CD4-positive, alpha-beta T cell (primary cell): ENCODE measurements at regions not wholly inside any gene's neighbourhood (a gene's known extent, or its start where the extent isn't known, plus 50 kb on each side); places are given as distances from the start of the nearest gene placed in this dataset.

Experiments
- ATAC-seq: fragments of 200-7000 bp; cut with Tn5 transposase; one replicate; pipeline ENCODE4 v1.10.0; 2022; ENCODE audit warnings: mild to moderate bottlenecking; ENCODE audit not compliant: poor library complexity
- CTCF ChIA-PET: fragments of 350-600 bp; sonication (Branson Sonifier 250); formaldehyde crosslinking; loops from one replicate; lab custom pipeline; 2021; ENCODE audit warnings: antibody characterized with exemption, inconsistent platforms; lab: Charles Lee
- POLR2A ChIA-PET: fragments of 350-600 bp; sonication (Branson Sonifier 250); formaldehyde crosslinking; loops from one replicate; lab custom pipeline; 2021; ENCODE audit warnings: antibody characterized with exemption, inconsistent platforms; lab: Charles Lee
- DNase-seq, 14 experiments: peaks; one replicate each; pipeline ENCODE4 v3.0.0-alpha.2; 2013 to 2020; ENCODE audit warnings: mixed read lengths in 2 of 14
- H3K27ac ChIP-seq, 2 donors: one replicate each; pipeline versions ENCODE4 v1.5.1 to v1.7.0; 2013; ENCODE audit warnings: low read length in 2 of 2, low read depth in 1 of 2, mild to moderate bottlenecking in 1 of 2
- H3K27me3 ChIP-seq, 2 experiments: 1 replicate in 1 of 2; 2 replicates in 1 of 2; pipeline versions ENCODE4 v1.6.1 to v1.7.0; 2013; ENCODE audit warnings: low read length in 2 of 2, control low read depth in 1 of 2, mild to moderate bottlenecking in 1 of 2, moderate library complexity in 1 of 2; ENCODE audit not compliant: insufficient read depth in 2 of 2, control insufficient read depth in 1 of 2
- H3K36me3 ChIP-seq: one replicate; pipeline ENCODE4 v1.6.1; 2013; ENCODE audit warnings: low read length, control low read depth; ENCODE audit not compliant: insufficient read depth
- H3K4me1 ChIP-seq: one replicate; pipeline ENCODE4 v1.6.1; 2013; ENCODE audit warnings: low read length, control low read depth; ENCODE audit not compliant: insufficient read depth
- H3K4me3 ChIP-seq: one replicate; pipeline ENCODE4 v1.5.1; 2013; ENCODE audit warnings: mild to moderate bottlenecking, low read length, moderate library complexity
- H3K9me3 ChIP-seq, 2 experiments: 1 replicate in 1 of 2; 2 replicates in 1 of 2; pipeline versions ENCODE4 v1.6.1 to v1.7.0; 2013; ENCODE audit warnings: low read length in 2 of 2, mild to moderate bottlenecking in 2 of 2, control low read depth in 1 of 2, moderate library complexity in 1 of 2; ENCODE audit not compliant: control insufficient read depth in 1 of 2, insufficient read depth in 1 of 2
- H3K27ac Mint-ChIP-seq: one replicate; pipeline ENCODE4 v1.8.0; 2020; ENCODE audit warnings: mixed read lengths
- H3K27me3 Mint-ChIP-seq: one replicate; pipeline ENCODE4 v1.8.0; 2021; ENCODE audit warnings: mixed read lengths
- H3K36me3 Mint-ChIP-seq: one replicate; pipeline ENCODE4 v1.8.0; 2021; ENCODE audit warnings: low read depth, mixed read lengths
- H3K4me1 Mint-ChIP-seq: one replicate; pipeline ENCODE4 v1.8.0; 2021; ENCODE audit warnings: low read depth, mixed read lengths
- H3K4me3 Mint-ChIP-seq: one replicate; pipeline ENCODE4 v1.8.0; 2020; ENCODE audit warnings: mild to moderate bottlenecking, mixed read lengths
- H3K9me3 Mint-ChIP-seq: one replicate; pipeline ENCODE4 v1.8.0; 2020; ENCODE audit warnings: mixed read lengths
- intact Hi-C, 2 experiments: fragments of 100-400 bp; cut with DNase I in 1 of 2; cut with micrococcal nuclease in 1 of 2; formaldehyde crosslinking; loops; one replicate each; pipeline versions ENCODE4 v1.15.1 to v1.9.0; 2023 to 2025; cut with DNase I, micrococcal nuclease
- TF ChIP-seq, protein P1 (sequence below): fragments of 200-600 bp; IDR thresholded peaks from one replicate; pipeline ENCODE4 v1.8.0; 2022; ENCODE audit warnings: antibody characterized with exemption, mild to moderate bottlenecking

DNA sequence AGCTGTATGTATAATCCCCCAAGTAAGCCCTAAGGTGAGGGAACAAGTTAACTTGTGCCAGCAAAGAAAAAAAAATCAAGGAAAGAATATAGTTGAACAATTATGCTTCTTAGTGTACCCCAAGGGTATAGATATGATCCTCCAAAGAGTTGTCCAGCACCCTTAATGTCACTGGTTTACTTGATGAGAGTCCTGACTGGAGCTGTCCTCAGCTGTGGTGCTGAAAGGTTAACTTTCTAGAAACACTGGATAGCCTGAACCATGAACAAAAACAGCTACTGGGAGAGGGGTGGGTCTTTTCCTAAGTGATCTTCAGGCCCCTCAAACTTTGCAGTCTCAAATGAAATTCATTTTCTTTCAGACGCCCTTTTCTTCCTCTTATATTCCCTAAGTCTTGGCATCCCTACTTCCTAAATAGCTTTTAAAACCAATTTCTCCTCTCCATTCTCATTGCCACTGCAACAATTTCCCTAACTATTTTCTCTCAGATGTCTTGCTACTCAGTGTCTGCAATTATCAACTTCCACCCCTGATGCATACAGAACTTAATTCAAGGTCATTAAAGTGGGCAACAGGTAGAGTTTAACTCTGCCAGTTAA is 83.5 kb upstream of the PROKR2 start:
- no peak overlapping the region for H3K27ac Mint-ChIP-seq
- no peak overlapping the region for H3K4me3 Mint-ChIP-seq
- no peaks in the 10 kb centered on the region for H3K36me3 Mint-ChIP-seq
- H3K27ac ChIP-seq, result no peak overlapping the region
- DNase-seq (no peak), ATAC-seq (no peak)
- peaks cover 6% of the 10 kb centered on the region for H3K9me3 Mint-ChIP-seq
- no peak overlapping the region for H3K4me3 ChIP-seq
- ChIA-PET CTCF (no interaction called here), POLR2A (no interaction called here)
- TF ChIP-seq, protein P1, sequence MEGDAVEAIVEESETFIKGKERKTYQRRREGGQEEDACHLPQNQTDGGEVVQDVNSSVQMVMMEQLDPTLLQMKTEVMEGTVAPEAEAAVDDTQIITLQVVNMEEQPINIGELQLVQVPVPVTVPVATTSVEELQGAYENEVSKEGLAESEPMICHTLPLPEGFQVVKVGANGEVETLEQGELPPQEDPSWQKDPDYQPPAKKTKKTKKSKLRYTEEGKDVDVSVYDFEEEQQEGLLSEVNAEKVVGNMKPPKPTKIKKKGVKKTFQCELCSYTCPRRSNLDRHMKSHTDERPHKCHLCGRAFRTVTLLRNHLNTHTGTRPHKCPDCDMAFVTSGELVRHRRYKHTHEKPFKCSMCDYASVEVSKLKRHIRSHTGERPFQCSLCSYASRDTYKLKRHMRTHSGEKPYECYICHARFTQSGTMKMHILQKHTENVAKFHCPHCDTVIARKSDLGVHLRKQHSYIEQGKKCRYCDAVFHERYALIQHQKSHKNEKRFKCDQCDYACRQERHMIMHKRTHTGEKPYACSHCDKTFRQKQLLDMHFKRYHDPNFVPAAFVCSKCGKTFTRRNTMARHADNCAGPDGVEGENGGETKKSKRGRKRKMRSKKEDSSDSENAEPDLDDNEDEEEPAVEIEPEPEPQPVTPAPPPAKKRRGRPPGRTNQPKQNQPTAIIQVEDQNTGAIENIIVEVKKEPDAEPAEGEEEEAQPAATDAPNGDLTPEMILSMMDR, result no peak
- H3K27me3 Mint-ChIP-seq, result peaks cover 24% of the 10 kb centered on the region
- H3K9me3 ChIP-seq, result peaks cover 0 to 14% of the 10 kb centered on the region in 2 experiments
- no peaks in the 10 kb centered on the region for H3K4me1 ChIP-seq
- H3K36me3 ChIP-seq, result no peaks in the 10 kb centered on the region
- no peaks in the 10 kb centered on the region for H3K4me1 Mint-ChIP-seq
- intact Hi-C loops, result no loop called here
- H3K27me3 ChIP-seq, result peaks cover 0 to 3% of the 10 kb centered on the region in 2 experiments

DNA sequence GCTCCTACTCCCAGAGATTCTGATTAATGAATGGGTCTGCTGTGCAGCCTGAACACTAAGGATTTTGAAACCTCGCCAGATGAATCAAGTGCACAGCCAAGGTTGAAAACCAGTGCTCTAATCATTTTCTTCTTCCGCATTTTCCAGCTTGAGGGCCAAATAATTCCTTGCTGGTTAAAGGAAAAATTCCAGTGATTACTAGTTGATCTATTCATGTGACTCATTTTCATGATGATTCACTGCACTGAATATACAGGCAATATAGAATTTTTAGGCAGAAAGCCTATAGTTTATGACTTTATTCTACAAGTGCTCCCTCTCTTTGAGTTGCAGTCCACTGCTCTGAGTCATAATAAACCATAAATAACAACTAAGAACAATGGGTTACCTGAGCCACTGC is 80.6 kb upstream of the PROKR2 start:
- H3K27ac Mint-ChIP-seq, result no peak overlapping the region
- ChIA-PET CTCF (no interaction called here), POLR2A (interaction anchor here (1.0 kb wide), 1 partner anchor 10 kb away, joined by 3 read pairs; no protein-coding TSS in a partner anchor)
- intact Hi-C loops, result no loop called here
- no peaks in the 10 kb centered on the region for H3K36me3 Mint-ChIP-seq
- H3K4me1 ChIP-seq, result no peaks in the 10 kb centered on the region
- no peak overlapping the region for H3K4me3 Mint-ChIP-seq
- no peaks in the 10 kb centered on the region for H3K9me3 ChIP-seq
- no peak overlapping the region for H3K4me3 ChIP-seq
- no peaks in the 10 kb centered on the region for H3K4me1 Mint-ChIP-seq
- ATAC-seq (no peak), DNase-seq (no peak)
- H3K27ac ChIP-seq, result no peak overlapping the region
- no peaks in the 10 kb centered on the region for H3K9me3 Mint-ChIP-seq
- peaks cover 38% of the 10 kb centered on the region for H3K27me3 Mint-ChIP-seq
- H3K27me3 ChIP-seq, result peaks cover 0 to 3% of the 10 kb centered on the region in 2 experiments
- no peaks in the 10 kb centered on the region for H3K36me3 ChIP-seq
- TF ChIP-seq, protein P1, result no peak

DNA sequence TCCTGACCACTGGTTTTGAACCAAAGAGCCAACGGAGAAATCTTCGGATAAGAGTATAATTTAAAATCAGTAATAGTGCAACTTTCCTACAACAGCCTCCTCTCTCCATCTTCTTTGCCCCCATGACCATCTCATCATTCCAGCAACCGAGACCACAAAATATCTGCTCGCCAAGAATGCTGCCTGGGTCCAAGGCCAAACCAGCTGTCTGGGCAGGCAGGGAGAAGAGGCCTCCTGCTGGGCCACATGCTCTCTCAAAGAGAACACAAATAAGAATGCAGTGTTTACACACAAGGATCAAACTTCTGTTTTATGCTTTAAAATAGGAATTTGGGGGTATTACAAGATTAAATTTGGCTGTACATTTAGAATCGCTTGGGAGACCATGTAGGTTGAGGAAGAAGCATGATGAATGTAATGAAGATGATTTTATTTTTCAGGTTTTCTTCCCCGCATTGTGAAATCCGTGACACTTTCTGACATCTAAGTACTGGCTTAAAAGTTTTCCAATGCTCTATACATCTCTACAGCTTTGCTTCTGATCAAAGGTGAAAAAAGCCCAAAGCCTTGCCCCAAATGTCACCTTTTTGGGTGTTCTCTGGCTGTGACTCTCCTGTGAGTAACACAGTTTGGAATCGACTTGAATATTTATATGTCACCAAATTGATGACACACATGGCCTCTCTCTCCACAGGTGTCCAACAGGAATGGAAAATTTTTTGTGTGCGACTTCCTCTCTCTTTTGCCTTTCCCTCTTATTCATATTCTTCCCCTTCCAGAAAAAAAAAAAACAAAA is 79.4 kb upstream of the PROKR2 start:
- H3K9me3 ChIP-seq, result no peaks in the 10 kb centered on the region
- H3K27ac ChIP-seq, result no peak overlapping the region

More for the DNA sequence above, 79.4 kb upstream of the PROKR2 start:
- Mint-ChIP-seq H3K27me3 (peaks cover 38% of the 10 kb centered on the region), H3K27ac (no peak overlapping the region), H3K4me1 (no peaks in the 10 kb centered on the region), H3K36me3 (no peaks in the 10 kb centered on the region), H3K9me3 (no peaks in the 10 kb centered on the region), H3K4me3 (no peak overlapping the region)
- no peaks in the 10 kb centered on the region for H3K36me3 ChIP-seq
- peaks cover 0 to 3% of the 10 kb centered on the region in 2 experiments for H3K27me3 ChIP-seq
- H3K4me1 ChIP-seq, result no peaks in the 10 kb centered on the region
- no peak overlapping the region for H3K4me3 ChIP-seq
- intact Hi-C loops, result no loop called here
- ChIA-PET CTCF (no interaction called here), POLR2A (no interaction called here)
- no peak for ATAC-seq
- DNase-seq, result no peak
- TF ChIP-seq, protein P1, result no peak
